NCI-H524 (cell line): ENCODE measurements at regions not wholly inside any gene's neighbourhood (a gene's known extent, or its start where the extent isn't known, plus 50 kb on each side); places are given as distances from the start of the nearest gene placed in this dataset.

Source experiments
- DNase-seq, 2 experiments: peaks; one replicate each; lab custom pipeline; 2025; lab: John Stamatoyannopoulos, UW

DNA sequence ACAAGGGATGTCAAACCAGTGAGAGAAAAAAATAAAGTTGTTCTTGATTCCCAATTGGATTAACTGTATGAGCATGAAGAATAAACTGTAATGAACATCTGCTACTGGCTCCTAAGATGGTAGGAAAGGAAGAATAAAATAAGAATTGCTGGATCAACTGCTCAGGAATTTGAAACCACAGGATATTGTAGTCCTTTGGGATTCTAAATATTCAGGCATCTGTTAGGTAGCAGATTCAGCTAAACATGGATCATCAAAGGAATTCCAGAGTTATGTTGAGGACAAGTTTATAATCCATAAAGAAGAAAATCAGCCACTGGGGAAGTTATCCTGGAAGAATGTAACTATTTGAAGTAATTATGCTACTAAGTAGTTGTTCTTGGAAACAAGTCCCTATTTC is 65.8 kb downstream of the ISL1 start:
- peak in 1 of 2 experiments; percentile 40 for DNase-seq

DNA sequence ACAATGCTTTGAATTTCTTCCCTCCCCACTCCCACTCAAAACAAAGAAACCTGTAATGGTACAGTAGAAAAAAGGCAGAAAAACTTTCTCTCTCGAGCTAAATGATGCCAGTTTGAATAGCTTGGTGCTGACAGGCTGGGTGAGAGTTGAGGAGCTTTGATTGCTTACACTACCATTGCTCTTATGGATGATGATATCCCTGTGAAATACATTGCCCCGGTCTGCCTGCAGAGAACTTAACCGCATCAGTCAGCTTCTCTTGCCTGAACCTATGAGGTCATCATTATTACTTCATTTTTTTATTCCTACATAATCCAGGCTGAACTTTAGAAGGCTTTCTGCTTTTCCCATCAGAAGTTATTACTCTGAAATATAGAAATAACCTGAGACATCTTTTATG is 69.3 kb downstream of the ISL1 start:
- DNase-seq, result no peak

- no peak for DNase-seq
These were observed 81.9 kb downstream of the ISL1 start for GRCh38 chr5:51465165-51465564.

GRCh38 chr5:51466214-51466613 is 83.0 kb downstream of the ISL1 start:
- DNase-seq, result peak in 1 of 2 experiments; percentile 16

GRCh38 chr5:51468196-51468595 is 84.9 kb downstream of the ISL1 start:
- peak in 1 of 2 experiments; percentile 7 for DNase-seq

- no peak for DNase-seq
These were observed 88.4 kb downstream of the ISL1 start for GRCh38 chr5:51471630-51472029.

GRCh38 chr5:51472472-51472871 is 89.2 kb downstream of the ISL1 start:
- no peak for DNase-seq

- DNase-seq, result no peak
These were observed 92.4 kb downstream of the ISL1 start for GRCh38 chr5:51475628-51476027.

GRCh38 chr5:51476431-51476830 is 93.2 kb downstream of the ISL1 start:
- no peak for DNase-seq

DNA sequence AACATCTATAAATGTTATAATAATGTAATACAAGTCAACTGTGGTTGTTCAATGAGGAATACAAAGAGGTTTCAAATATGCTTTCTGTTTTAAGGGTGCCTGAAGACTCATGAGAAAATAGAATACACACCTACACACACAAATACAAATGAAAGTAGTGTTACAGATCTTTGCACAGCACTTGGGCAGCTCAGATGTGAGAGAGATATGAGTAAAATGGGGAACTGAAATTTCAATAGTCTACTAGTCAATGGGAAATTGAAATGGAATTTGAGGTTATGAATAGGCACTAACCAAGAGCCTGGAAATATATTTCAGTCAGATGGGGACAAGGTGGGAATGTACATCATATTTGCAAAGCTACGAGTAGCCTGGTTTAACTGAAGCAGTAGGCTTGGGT is 96.6 kb downstream of the ISL1 start:
- no peak for DNase-seq

DNA sequence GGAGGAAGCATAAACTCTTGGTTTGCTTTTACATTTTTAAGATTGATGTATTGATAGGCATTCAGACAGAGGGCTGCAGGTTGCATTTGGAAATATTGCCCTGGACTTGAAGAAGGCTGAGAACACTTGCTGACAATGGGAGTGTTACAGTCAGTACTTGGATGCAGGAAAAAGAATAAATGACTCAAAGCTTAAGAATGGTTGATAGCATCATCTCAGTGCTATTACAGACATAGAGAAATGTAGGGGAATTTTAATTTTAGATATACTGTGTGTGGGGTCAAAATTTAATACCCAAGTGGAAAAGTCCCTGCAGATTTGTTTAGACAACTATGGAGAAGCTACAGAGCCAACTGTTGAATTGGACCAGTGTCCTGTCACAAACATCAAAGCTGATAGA is 101.1 kb downstream of the ISL1 start:
- DNase-seq, result no peak

DNA sequence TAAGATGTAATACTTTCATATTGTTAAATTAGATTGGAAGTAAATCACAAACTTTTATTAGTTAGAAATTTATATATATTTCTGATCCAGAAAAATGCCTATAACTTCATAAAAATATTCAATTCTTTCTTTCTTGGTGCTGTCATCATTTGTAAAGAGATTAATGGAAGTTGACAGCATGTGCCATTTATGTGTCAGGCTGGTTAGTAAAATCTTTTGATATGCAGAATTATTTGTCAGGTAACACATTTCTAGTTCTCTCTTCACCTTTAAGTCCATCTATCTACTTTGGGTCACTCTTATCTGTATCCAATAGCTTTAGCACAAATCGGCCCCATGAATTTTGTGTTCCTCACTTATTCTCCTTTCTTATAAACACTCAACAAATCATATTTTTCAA is 102.9 kb downstream of the ISL1 start:
- no peak for DNase-seq

GRCh38 chr5:51487952-51488351 is 104.7 kb downstream of the ISL1 start:
- peak in 1 of 2 experiments; percentile 9 for DNase-seq

DNA sequence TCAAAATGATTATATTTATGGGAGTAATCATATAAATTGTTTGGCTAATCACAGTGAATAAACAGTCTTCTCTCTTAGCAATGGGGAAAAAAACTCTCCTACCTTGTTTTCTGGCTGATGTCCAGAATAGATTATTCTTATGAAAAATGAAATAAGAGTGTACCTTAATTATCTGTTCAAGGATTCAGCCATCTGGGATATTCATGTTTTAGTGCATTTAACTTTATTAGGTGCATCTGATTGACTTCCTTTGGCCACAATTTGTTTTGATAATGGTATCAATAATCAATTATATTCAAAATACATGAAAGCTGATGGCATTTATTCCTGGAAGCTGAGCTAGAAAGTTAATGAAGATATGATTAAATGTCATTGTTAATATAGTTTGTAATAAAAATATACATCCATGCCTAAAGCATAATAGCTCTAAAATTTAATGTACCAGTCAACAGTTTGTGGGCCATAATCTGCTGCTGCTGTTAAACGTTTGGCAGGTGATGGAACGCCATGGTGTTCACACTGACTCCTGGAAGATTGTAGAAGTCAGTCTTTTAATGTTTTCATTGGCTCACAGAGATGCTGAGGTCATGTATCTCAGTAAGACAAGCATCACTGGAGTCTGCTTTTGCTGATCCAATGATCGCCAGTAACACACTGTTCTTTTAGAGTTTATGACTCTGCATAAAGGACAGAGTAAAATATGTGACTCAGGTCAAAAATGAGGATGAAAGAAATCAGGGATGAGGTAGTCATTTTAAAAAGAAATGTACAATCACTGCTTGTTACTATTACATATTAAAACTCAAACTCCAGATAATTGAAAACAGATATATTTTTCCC is 105.8 kb downstream of the ISL1 start:
- DNase-seq, result peak; percentile 14 to 67

- DNase-seq, result no peak
These were observed 111.6 kb downstream of the ISL1 start for GRCh38 chr5:51494821-51495220.

GRCh38 chr5:51495672-51496071 is 112.4 kb downstream of the ISL1 start:
- no peak for DNase-seq

DNA sequence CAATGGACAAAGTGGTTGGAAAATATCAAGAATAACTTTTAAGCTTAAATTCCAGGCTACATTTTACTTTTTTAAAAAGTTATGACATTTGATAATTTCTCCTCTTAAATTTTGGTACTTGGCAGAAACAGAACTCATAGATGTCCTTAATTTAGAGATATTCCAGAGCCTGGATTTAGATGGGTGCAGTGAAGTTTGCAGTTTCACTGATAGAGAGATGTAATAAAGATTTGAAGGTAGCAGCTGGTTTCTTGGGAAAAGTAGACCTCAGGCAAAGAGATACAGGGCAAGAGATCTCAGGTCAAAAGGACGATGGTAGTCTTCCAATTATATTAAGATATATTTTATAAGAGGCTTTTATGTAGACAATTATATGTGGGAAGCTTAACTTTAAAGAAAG is 134.6 kb downstream of the ISL1 start:
- DNase-seq, result no peak

DNA sequence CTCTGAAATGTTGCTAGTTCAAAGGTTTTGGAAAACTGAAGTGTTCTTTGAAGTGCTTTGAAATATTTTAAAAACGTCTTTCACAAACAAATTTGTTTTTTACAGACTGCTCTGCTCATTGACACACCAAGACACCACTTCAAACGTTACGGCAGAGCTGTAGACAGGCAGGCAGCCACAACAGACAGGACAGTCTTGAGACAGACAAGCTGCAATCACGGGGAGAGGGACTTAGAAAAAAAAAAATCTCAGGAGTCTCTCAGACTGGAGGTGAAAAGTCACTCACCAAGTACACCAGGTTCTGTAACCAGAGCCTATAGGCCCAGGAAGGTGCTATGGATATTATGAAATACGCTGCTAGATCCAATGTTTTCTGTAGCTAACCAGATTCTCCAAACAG is 135.4 kb downstream of the ISL1 start:
- no peak for DNase-seq

DNA sequence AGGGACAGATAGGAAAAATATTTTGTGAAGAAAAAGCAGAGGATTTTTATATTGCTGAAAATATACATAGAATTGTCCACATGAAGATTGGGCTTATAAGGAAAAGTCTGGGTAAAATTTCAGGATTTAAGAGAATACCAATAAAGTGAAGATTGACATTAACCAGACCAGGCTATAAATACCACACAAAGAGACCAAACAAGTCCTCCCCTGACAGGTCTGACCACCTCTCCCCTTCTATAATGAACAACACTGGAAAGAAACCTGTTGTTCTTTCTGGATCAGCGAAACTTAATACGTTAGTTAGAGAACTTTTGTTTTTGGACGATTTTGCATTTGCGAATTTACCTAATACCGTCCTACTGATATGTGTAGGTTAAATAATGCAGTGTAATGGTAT is 138.3 kb downstream of the ISL1 start:
- no peak for DNase-seq

GRCh38 chr5:51539232-51539631 is 156.0 kb downstream of the ISL1 start:
- DNase-seq, result no peak

DNA sequence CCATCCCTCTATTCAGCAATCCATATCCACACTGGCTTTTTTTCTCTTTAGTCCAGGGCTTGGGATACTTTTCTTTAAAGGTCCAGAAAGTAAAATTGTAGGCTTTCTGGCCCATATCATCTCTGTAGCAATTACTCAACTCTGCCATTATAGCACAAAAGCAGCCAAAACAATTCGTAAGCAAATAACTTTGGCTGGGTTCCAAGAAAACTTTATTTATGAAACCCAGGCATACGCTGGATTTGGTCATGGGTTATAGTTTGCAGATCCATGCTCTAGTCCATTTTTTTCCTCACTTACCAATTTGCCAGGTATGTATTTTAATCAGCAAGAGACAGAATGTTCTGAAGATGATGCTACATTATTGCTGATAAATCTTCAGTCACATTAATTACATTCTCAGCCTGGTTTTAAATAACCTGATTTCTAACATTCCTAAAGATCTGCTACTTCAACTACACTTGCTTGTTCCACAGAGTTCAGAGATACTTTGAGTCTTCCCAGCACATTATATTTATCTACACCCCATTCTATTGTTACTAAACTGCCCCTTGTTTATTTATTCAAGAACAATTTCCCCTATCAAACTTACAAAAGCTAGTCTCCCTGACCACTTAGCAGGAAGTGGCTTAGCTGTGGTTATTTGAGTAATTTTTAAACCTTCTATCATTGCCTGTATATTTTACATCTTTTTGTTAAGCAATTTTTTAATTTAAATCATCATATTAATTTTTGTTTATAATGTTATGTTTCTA is 161.0 kb downstream of the ISL1 start:
- DNase-seq, result no peak

DNA sequence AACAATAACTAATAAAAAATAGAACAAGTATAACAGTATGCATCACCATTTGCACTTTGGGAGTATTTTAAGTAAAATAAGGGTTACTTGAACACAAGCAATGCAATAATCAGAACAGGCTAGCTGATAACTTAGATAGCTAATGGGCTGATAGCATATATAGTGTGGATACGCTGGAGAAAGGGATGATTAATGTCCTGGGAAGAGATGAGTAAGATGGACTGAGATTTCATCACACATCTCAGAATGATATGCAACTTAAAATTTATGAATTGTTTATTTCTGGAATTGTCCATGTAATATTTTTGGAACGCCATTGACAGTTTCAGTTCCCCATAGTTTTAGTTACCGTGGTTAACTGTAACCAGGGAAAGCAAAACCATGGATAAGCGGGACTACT is 173.6 kb downstream of the ISL1 start:
- no peak for DNase-seq

DNA sequence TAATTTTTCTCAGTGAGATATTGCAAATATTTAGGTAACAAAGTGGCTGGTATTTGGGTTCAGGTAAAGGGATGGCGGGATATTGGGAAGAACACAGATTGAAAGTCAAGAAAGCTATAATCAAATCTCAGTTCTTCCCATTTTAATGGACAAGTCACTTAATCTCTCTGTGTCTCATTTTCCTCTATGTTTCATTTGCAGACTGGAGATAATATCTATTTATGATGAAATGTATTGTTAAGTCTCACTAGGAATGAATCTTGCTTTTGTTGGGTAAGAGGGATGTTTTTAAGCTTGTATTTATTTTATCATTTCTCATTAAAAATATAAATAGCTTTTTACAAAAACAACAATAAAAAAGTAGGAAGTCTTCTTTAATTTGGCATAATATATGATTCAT is 175.4 kb downstream of the ISL1 start:
- no peak for DNase-seq
